COR-L47 (cell line): ENCODE measurements at regions not wholly inside any gene's neighbourhood (a gene's known extent, or its start where the extent isn't known, plus 50 kb on each side); places are given as distances from the start of the nearest gene placed in this dataset.

ENCODE experiments used
- DNase-seq: peaks from one replicate; lab custom pipeline; 2025; lab: John Stamatoyannopoulos, UW

DNA sequence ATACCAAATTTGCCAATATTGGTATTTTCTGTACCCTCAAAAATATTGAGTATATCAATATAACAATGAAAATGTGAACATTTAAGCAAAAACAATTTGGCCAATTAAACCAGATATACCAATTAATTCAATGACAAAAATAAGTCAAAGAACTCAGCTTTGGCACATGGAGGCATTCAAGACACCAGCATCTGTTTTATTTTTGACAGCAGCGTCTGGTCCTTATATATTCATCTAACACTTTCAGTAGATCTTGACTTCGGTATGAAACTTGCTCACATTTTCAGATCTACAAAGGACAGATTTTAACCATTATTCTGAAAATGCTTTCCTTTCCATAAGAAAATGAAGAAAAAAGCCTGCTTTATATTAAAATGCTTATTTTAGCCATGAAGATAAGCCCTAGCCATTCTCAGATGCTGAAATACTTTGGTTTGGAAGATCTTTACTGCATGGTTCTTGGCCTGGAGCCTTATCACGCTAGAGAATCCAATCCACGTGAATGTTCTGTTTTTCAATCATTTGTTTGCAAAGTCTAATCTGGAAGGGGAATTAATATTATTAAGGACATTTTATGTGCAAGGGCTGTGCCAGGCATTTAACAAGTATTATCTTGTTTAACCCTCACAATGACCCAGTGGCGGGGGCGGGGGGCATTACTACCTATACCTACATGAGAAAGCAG lies 132.2 kb downstream of the DLEU7 start:
- no peak for DNase-seq

DNA sequence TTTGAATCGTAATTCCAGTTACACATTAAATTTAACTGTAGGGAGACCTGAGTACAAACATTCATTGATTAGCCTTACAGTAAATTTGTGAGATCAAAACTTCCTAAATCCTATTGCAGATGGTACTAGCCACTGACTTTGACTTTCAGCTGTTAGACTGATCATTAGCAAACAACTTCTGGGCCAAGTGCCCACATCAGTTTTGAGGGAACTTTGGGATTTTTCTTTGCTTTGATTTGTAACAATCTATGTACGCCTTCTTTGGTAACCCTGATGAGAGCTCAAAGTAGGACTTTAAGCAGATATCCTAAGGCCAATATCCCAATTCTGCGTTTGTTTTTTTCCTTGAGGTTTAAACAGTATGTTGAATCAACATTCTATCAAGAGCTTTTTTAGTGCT lies 131.5 kb downstream of the DLEU7 start:
- no peak for DNase-seq

GRCh38 chr13:50712456-50712855 lies 131.0 kb downstream of the DLEU7 start:
- no peak for DNase-seq

DNA sequence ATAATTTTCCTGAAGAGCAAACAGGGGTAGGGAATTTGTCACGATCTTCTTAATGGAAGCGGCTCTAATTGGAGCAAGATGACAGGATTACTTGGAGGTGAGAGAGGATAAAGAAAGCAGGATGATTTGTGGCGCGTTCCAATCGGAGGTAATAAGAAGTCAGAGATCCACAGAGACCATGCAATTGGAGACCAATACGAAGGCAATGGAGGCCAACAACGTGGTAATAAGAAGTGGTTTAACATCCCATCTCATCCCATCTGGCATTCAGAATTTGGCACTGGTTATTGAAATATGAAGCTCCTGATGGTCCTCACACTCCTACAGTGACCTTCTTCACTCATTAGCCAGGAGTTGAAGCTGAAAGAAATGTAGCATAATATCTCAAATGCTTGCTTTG lies 130.6 kb downstream of the DLEU7 start:
- no peak for DNase-seq

DNA sequence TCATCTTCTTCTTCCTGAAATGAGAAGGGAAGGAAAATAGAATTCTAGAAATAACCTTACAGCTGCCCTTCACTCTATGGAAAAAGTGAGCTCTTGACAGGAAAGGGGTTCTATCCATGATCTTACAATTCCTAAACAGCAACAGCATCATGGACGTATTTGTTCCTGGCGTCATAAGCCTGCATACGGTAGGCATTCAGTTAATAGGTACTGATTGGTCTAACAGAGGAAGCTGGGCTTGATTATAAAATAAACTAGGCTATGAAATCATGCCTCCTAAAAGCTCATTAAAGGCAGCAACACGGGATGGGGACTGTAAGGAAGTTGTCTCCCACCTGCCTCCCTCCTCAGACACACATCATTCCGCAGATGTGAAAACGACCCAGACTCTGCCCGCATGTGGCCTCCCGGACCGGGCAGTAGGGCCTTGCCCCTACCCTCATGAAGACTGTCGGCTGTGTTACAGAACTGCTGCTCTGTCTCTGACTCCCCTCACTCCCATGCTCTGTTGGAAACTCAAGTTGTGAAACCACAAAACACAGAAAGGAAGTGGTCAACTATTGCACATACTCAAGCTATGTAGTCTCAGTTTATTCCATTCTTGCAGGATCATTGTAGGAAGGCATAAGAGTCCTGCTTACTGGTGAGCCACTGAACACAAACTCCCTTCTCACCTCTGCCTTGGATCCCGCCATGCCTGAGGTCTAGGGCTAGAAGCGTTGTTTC lies 129.8 kb downstream of the DLEU7 start:
- DNase-seq: no peak

- no peak for DNase-seq
Measured at GRCh38 chr13:50714891-50715290, 128.6 kb downstream of the DLEU7 start.

- DNase-seq: no peak
Measured at GRCh38 chr13:50715402-50716146, 127.9 kb downstream of the DLEU7 start.

DNA sequence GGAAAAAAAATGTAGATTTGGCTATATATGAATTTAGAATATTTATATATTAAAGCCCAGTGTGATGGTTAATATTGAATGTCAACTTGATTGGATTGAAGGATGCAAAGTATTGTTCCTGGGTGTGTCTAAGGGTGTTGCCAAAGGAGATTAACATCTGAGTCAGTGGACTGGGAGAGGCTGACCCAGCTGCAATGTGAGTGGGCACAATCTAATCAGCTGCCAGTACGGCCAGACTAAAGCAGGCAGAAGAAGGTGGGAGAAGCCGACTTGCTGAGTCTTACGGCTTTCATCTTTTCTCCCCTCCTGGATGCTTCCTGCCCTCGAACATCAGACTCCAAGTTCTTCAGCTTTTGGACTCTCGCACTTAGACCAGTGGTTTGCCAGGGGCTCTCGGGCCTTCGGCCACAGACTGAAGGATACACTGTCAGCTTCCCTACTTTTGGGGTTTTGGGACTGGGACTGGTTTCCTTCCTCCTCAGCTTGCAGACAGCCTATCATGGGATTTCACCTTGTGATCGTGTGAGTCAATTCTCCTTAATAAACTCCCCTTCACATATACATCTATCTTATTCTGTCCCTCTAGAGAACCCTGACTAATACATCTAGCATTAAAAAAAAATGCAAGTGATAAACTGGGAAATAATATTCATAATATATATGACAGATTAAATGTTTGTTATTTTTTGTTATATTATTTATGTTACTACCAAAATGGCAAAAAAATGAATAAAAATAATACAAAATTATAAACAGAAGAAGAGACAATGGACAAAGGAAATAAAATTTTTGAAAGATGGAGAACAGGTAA lies 122.4 kb downstream of the DLEU7 start:
- no peak for DNase-seq

- no peak for DNase-seq
Measured at GRCh38 chr13:50721672-50721992, 121.9 kb downstream of the DLEU7 start.

DNA sequence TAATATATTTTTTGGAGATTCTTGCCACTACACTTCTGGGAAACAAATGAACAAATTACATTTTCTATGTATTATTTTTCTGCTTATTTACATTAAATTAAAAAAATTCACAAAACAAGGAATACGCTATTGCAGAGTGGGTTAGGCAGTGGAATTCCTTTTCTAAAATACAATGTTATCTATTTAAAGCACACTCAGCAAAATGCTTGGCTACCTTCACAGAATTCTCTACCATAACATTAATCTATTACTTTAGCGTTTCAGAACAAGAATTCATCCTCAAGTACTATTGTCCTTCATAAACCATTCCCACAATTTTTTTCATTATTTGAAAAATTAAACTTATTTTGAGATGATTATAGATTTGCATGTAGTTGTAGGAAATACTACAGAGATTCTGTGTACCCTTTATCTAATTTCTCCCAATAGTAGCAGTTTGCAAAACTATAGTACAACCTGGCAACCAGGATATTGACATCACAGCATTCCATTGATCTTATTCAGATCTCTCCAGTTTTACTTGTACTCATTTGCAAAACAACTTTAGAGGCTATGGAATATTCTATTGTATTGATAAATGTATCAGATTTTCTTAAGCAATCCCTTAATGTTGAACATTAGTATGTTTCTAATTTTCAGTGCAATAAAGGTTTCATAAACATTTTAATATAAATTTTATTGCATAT lies 120.9 kb downstream of the DLEU7 start:
- DNase-seq: no peak

- no peak for DNase-seq
Measured at GRCh38 chr13:50724438-50724837, 119.1 kb downstream of the DLEU7 start.

- DNase-seq: no peak
Measured at GRCh38 chr13:50724913-50725312, 118.6 kb downstream of the DLEU7 start.

DNA sequence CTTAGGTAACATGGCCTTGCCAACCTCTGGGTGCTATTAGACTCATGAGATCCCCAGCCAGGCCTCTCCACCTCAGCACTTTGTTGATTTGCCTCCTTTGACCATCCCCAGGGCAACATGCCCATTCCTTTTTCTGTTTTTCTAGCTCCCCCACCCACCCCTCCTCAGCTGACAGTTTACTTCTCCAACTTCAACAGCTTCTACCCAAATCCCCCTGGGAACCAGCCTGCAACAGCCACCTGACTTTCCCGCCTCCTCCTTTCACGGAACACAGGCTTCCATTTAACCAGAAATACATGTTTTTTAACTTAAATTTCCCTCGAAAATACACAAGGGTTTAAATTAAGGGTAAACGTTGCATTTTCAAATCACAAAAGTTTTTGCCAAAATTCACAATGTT lies 117.3 kb downstream of the DLEU7 start:
- DNase-seq: no peak

DNA sequence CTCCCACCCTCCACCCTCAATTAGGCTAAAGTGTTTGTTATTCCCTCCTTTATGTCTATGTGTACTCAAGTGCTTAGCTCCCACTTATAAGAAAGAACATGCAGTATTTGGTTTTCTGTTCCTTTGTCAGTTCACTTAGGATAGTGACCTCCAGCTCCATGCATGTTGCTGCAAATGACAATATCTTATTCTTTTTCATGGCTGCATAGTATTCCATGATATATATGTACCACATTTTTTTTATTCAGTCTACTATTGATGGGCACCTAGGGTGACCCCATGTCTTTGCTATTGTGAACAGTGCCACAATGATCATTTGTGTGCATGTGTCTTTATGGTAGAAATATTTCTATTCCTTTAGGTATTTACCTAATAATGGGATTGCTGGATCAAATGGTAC lies 114.3 kb downstream of the DLEU7 start:
- no peak for DNase-seq

DNA sequence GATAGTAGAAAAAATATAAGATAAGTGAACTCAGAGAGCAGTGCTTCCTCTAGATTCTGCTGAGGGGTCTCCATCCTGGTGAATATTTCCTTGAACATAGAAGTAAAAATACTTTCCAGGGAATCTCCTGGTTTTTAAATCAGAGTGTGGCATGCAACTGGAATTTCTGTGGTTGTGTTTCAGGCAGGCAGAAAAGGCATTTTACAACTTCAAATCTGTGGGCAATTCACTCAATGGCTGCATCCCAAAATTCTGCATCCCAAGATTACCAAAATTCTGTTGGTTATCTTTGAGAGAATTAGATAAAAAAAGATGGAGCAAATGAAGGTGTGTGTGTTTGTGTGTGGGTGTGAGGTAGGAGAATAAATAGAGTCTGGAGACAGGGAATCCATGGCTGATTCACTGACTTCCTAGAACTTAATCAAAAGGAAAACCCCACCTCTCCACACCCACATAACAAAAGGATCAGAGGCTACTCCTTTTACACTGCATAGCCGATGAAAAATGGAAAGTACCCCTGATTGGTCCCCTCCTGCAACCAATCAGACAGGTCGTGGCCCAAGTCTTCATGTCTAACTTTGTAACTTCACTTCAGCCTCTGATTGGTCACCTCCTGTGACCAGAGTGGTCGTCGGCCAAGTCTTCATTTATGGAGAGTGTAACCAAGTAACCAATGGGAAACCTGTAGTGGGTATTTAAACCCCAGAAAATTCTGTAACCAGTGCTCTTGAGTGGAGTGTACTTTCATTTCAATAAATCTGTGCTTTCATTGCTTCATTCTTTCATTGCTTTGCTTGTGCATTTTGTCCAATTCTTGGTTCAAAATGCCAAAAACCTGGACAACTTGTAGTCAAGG lies 112.8 kb downstream of the DLEU7 start:
- no peak for DNase-seq

DNA sequence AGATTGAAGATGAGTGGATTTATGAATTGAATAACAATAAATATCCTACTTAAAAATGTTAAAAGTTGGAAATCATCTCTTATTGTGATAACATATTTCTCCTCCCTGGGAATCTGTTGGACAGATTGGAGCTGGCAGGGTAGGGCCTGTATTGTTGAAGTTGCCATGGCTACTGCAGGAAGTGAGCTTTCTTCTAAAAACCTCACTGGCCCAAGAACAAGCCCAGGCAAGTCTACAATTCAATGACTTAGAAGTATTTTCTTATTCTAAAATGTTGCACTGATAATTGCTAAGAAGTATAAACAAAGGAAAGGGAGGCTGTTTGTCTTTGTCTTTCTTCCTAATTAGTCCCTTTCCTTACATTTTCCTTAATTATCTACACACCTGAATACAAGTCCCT lies 112.1 kb downstream of the DLEU7 start:
- DNase-seq: peak; percentile 69

GRCh38 chr13:50732712-50733111 lies 110.8 kb downstream of the DLEU7 start:
- DNase-seq: peak; percentile 9

DNA sequence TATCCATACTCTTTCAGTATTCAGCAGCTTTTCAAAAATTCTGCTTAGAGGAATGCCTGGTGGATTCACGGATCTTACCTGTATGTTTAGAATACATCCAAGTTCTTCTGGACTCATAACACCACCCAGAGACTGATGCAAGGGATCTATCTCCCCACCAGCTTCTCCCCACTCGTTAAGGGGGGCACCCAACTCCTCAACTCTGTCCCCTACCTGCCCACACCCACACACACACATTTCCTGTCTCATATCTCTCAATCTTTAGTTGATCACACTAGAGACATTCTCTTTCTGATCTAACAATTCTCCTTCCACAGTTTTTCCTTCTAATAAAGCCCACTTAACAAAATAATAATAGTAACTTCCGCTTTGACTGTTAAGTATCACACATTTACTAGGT lies 110.1 kb downstream of the DLEU7 start:
- no peak for DNase-seq

- no peak for DNase-seq
Measured at GRCh38 chr13:50735071-50735470, 108.4 kb downstream of the DLEU7 start.

GRCh38 chr13:50740052-50740741 lies 103.3 kb downstream of the DLEU7 start:
- no peak for DNase-seq
